ENCODE measurements at regions not wholly inside any gene's neighbourhood (a gene's known extent, or its start where the extent isn't known, plus 50 kb on each side); places are given as distances from the start of the nearest gene placed in this dataset.

GRCh38 chr5:107021575-107021974 is 649.2 kb downstream of the EFNA5 start:
- TF ChIP-seq CTCF (conservative IDR thresholded peaks at IDR 0.05) (no peak), ZFX (IDR thresholded peaks at IDR 0.05) (no peak)
